Gastrocnemius medialis (tissue), 4 donors: ENCODE measurements at regions not wholly inside any gene's neighbourhood (a gene's known extent, or its start where the extent isn't known, plus 50 kb on each side); places are given as distances from the start of the nearest gene placed in this dataset.

ENCODE experiments used
- ATAC-seq, 2 donors: fragments of 150-250 bp; one replicate each; pipeline ENCODE4 v1.9.1; 2016
- DNase-seq, 2 donors: peaks; one replicate each; pipeline ENCODE4 v3.0.0-alpha.2; 2019
- H3K27ac ChIP-seq, 4 donors: fragments of 200-600 bp; sonication (generic); 1 replicate in 1 of 4; 2 replicates in 3 of 4; pipeline ENCODE4 v1.5.1; 2016 to 2018; ENCODE audit warnings: mild to moderate bottlenecking in 2 of 4, moderate library complexity in 1 of 4
- H3K27me3 ChIP-seq, 3 donors: fragments of 200-600 bp; sonication (generic) in 2 of 3; 1 replicate in 1 of 3; 2 replicates in 2 of 3; pipeline versions ENCODE4 v1.5.1 to v1.6.0; 2016 to 2019; ENCODE audit warnings: mild to moderate bottlenecking in 1 of 3, moderate library complexity in 1 of 3
- H3K36me3 ChIP-seq, 2 donors: fragments of 200-600 bp; sonication (generic) in 1 of 2; one replicate each; pipeline ENCODE4 v1.5.1; 2017 to 2018
- H3K4me1 ChIP-seq, 2 donors: fragments of 200-600 bp; sonication (generic) in 1 of 2; one replicate each; pipeline ENCODE4 v1.5.1; 2016 to 2017; ENCODE audit warnings: mild to moderate bottlenecking in 2 of 2
- H3K4me3 ChIP-seq, 4 donors: fragments of 200-600 bp; sonication (generic) in 3 of 4; 1 replicate in 1 of 4; 2 replicates in 3 of 4; pipeline ENCODE4 v1.5.1; 2016 to 2019; ENCODE audit warnings: mild to moderate bottlenecking in 2 of 4
- H3K9me3 ChIP-seq, 3 donors: fragments of 200-600 bp; sonication (generic) in 2 of 3; 1 replicate in 1 of 3; 2 replicates in 2 of 3; pipeline ENCODE4 v1.5.1; 2016 to 2019
- CTCF ChIP-seq, 5 experiments: fragments of 450-650 bp in 3 of 5; fragments of 200-600 bp in 2 of 5; sonication (generic) in 2 of 5; IDR thresholded peaks in 4 of 5; conservative IDR thresholded peaks in 1 of 5; 1 replicate in 4 of 5; 2 replicates in 1 of 5; pipeline ENCODE4 v1.5.1; 2016 to 2019; ENCODE audit warnings: antibody characterized with exemption in 5 of 5, mild to moderate bottlenecking in 3 of 5, moderate library complexity in 3 of 5
- POLR2A ChIP-seq, 2 donors: fragments of 450-650 bp; IDR thresholded peaks; one replicate each; pipeline ENCODE4 v1.6.1; 2017; ENCODE audit warnings: antibody characterized with exemption in 2 of 2, mild to moderate bottlenecking in 2 of 2, moderate library complexity in 2 of 2
- in situ Hi-C, 4 donors: fragments of 200-750 bp; cut with MboI; loops; one replicate each; pipeline versions ENCODE4 v1.15.0 to v1.8.0; 2017; ENCODE audit warnings: low sequenced_read_pairs in 4 of 4
- intact Hi-C: fragments of 100-400 bp; cut with DNase I; formaldehyde crosslinking; loops from one replicate; pipeline ENCODE4 v1.15.1; 2023; ENCODE audit warnings: low total_unique reads

DNA sequence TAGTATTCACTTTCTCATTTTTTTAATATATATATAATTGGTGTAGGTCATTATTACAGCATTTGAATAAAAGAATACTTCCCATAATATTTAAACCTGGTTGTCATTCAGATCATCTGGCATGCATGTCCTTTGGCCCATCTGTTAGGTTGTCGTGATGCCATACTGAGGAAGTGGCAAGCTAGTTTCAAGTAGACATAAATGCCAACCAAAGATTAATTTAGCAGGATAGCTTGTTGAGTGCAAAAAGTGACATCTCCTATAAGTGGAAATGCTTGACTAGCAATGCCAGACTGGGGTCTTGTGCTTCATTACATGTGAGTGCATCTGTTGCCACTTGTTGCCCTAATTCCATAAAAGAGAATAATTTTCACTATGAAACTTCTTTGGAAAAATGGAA is 1044.7 kb downstream of the GRIK2 start:
- H3K4me3 ChIP-seq, result no peak overlapping the region
- no peak overlapping the region for H3K27ac ChIP-seq
- no peaks in the 10 kb centered on the region for H3K9me3 ChIP-seq
- H3K4me1 ChIP-seq, result no peaks in the 10 kb centered on the region
- TF ChIP-seq POLR2A (IDR thresholded peaks at IDR 0.05) (no peak), CTCF (IDR thresholded peaks at IDR 0.05 in 4 of 5, conservative IDR thresholded peaks at IDR 0.05 in 1 of 5) (no peak)
- H3K27me3 ChIP-seq, result no peaks in the 10 kb centered on the region
- DNase-seq (no peak), ATAC-seq (no peak)
- intact Hi-C loops, result loop anchor here (2.0 kb wide), 1 partner anchor 39 kb away; no protein-coding TSS in a partner anchor
- in situ Hi-C loops, result no loop called here
- no peaks in the 10 kb centered on the region for H3K36me3 ChIP-seq

DNA sequence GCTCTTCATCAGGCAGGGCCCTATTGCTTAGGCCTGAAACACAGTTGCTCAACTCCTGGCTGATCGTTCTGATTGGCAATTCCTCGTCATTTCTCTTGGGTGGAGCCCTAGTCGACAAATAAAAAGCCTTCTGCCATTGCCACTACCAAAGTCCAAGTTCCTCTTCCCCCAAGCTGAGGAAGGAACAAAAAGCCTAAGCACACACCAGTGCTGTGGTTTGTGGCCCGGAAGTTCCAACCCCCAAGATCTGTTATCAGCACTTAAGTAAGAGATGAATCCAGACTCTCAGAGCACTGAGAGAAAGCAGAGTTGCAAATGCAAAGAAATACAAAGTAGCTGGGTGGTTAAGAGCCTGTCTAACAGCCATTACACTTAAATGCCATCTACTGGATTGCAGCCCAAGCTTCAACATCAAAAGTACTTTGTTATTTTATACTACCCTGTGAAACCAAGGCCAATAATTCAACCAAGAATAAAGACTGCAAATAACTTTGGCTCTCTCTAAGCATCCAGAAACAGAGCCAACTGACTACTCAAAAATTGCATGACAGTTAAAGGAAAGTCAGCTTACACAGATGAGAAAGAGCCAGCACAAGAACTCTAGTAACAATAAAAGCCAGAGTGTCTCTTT is 1024.0 kb downstream of the GRIK2 start:
- peaks cover 0 to 4% (median 0%) of the 10 kb centered on the region in 3 donors for H3K9me3 ChIP-seq
- H3K27me3 ChIP-seq, result no peaks in the 10 kb centered on the region
- H3K4me1 ChIP-seq, result no peaks in the 10 kb centered on the region
- DNase-seq, result no peak
- no peak for TF ChIP-seq CTCF (IDR thresholded peaks at IDR 0.05 in 4 of 5, conservative IDR thresholded peaks at IDR 0.05 in 1 of 5)
- TF ChIP-seq POLR2A (IDR thresholded peaks at IDR 0.05), result no peak
- no peak overlapping the region for H3K4me3 ChIP-seq
- in situ Hi-C loops (no loop called here), intact Hi-C loops (no loop called here)
- ATAC-seq, result no peak
- H3K36me3 ChIP-seq, result no peaks in the 10 kb centered on the region
- H3K27ac ChIP-seq, result no peak overlapping the region

- in situ Hi-C loops, result no loop called here
- ATAC-seq (no peak), DNase-seq (no peak)
- H3K9me3 ChIP-seq, result peaks cover 0 to 4% (median 0%) of the 10 kb centered on the region in 3 donors
- H3K27me3 ChIP-seq, result no peaks in the 10 kb centered on the region
- intact Hi-C loops, result no loop called here
- no peaks in the 10 kb centered on the region for H3K36me3 ChIP-seq
- no peak overlapping the region for H3K27ac ChIP-seq
- TF ChIP-seq CTCF (IDR thresholded peaks at IDR 0.05 in 4 of 5, conservative IDR thresholded peaks at IDR 0.05 in 1 of 5) (no peak), POLR2A (IDR thresholded peaks at IDR 0.05) (no peak)
- no peaks in the 10 kb centered on the region for H3K4me1 ChIP-seq
- H3K4me3 ChIP-seq, result no peak overlapping the region
Observed at GRCh38 chr6:102415891-102416290, 1022.4 kb downstream of the GRIK2 start.

DNA sequence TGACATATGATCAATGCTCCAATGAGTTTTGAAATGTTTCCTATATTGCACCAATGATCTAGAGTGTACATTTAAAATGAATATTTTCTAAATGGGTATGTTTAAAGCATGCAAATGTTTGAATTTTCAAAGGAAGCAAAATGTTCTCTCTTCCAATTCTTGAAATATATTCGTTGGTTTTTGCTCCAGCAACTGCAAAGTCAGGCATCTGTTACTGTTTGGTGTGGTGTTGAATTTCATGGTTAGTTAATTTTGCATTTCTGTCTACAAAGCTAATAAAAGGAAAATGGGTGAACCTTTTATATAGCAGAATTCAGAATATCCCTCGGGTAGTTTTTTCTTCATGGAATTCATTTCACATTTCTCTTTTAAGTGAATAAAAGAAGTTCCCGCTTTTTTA is 1018.3 kb downstream of the GRIK2 start:
- no peak overlapping the region for H3K27ac ChIP-seq
- ATAC-seq (no peak), DNase-seq (no peak)
- H3K4me3 ChIP-seq, result no peak overlapping the region
- TF ChIP-seq CTCF (IDR thresholded peaks at IDR 0.05 in 4 of 5, conservative IDR thresholded peaks at IDR 0.05 in 1 of 5) (no peak), POLR2A (IDR thresholded peaks at IDR 0.05) (no peak)
- H3K9me3 ChIP-seq, result peaks cover 0 to 4% (median 0%) of the 10 kb centered on the region in 3 donors
- H3K27me3 ChIP-seq, result no peaks in the 10 kb centered on the region
- intact Hi-C loops, result no loop called here
- no peaks in the 10 kb centered on the region for H3K36me3 ChIP-seq
- no peaks in the 10 kb centered on the region for H3K4me1 ChIP-seq
- in situ Hi-C loops, result no loop called here
